ENCODE measurements at regions not wholly inside any gene's neighbourhood (a gene's known extent, or its start where the extent isn't known, plus 50 kb on each side); places are given as distances from the start of the nearest gene placed in this dataset.

GRCh38 chr4:180449395-180449956, 1793.7 kb upstream of the TENM3 start:
- peaks cover 0 to 2% (median 0%) of the 10 kb centered on the region in 7 donors for H3K9me3 Mint-ChIP-seq
- TF ChIP-seq, protein P1, sequence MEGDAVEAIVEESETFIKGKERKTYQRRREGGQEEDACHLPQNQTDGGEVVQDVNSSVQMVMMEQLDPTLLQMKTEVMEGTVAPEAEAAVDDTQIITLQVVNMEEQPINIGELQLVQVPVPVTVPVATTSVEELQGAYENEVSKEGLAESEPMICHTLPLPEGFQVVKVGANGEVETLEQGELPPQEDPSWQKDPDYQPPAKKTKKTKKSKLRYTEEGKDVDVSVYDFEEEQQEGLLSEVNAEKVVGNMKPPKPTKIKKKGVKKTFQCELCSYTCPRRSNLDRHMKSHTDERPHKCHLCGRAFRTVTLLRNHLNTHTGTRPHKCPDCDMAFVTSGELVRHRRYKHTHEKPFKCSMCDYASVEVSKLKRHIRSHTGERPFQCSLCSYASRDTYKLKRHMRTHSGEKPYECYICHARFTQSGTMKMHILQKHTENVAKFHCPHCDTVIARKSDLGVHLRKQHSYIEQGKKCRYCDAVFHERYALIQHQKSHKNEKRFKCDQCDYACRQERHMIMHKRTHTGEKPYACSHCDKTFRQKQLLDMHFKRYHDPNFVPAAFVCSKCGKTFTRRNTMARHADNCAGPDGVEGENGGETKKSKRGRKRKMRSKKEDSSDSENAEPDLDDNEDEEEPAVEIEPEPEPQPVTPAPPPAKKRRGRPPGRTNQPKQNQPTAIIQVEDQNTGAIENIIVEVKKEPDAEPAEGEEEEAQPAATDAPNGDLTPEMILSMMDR (IDR thresholded peaks at IDR 0.05), result no peak
- 67% methylated on average over 1 of the region's 6 CpGs for WGBS (ENCODE audit: insufficient coverage)

GRCh38 chr4:180455226-180455625, 1788.0 kb upstream of the TENM3 start:
- no peak overlapping the region for H3K4me3 ChIP-seq (replicated peaks in 1 of 3; ENCODE audit: low read depth in 2 of 3, low read length in 3 of 3)

More at GRCh38 chr4:180449395-180449956, 1793.7 kb upstream of the TENM3 start:
- Histone ChIP-seq H3K27ac (ENCODE audit: low read depth in 1 of 2, low read length in 2 of 2) (no peak overlapping the region), H3K4me2 (replicated peaks; ENCODE audit: extremely low read depth, low read length, poor library complexity, severe bottlenecking) (no peak overlapping the region), H3K4me1 (ENCODE audit: control insufficient read depth in 1 of 2, insufficient read depth in 2 of 2, low read length in 2 of 2) (no peaks in the 10 kb centered on the region), H3K79me2 (ENCODE audit: insufficient read depth, low read length) (no peaks in the 10 kb centered on the region), H4K20me1 (ENCODE audit: insufficient read depth, low read length) (no peaks in the 10 kb centered on the region), H3K9me3 (replicated peaks in 1 of 2; ENCODE audit: control insufficient read depth in 1 of 2, insufficient read depth in 1 of 2, low read length in 2 of 2) (no peaks in the 10 kb centered on the region), H3K4me3 (replicated peaks in 1 of 3; ENCODE audit: low read depth in 2 of 3, low read length in 3 of 3) (no peak overlapping the region), H3K27me3 (ENCODE audit: control insufficient read depth in 2 of 2, insufficient read depth in 2 of 2, low read length in 2 of 2) (no peaks in the 10 kb centered on the region), H3K36me3 (replicated peaks in 1 of 2; ENCODE audit: control insufficient read depth in 1 of 2, insufficient read depth in 2 of 2, low read length in 2 of 2) (no peaks in the 10 kb centered on the region), H3K9ac (ENCODE audit: insufficient read depth, low read length, poor library complexity, severe bottlenecking) (no peak overlapping the region), H2AFZ (ENCODE audit: insufficient read depth, low read depth, low read length, poor library complexity, severe bottlenecking) (no peak overlapping the region)
- Mint-ChIP-seq H3K36me3 (no peaks in the 10 kb centered on the region), H3K4me3 (no peak overlapping the region), H3K27ac (no peak overlapping the region), H3K27me3 (ENCODE audit: low read depth in 3 of 3) (peaks cover 0 to 2% (median 0%) of the 10 kb centered on the region in 3 donors), H3K4me1 (no peaks in the 10 kb centered on the region)
- DNase-seq, result no peak
- intact Hi-C loops (cut with micrococcal nuclease), result no loop called here

More at GRCh38 chr4:180455226-180455625, 1788.0 kb upstream of the TENM3 start:
- TF ChIP-seq, protein P1 (IDR thresholded peaks at IDR 0.05), result no peak
- Histone ChIP-seq H3K9me3 (replicated peaks in 1 of 2; ENCODE audit: control insufficient read depth in 1 of 2, insufficient read depth in 1 of 2, low read length in 2 of 2) (no peaks in the 10 kb centered on the region), H2AFZ (ENCODE audit: insufficient read depth, low read depth, low read length, poor library complexity, severe bottlenecking) (no peak overlapping the region), H3K27ac (ENCODE audit: low read depth in 1 of 2, low read length in 2 of 2) (no peak overlapping the region), H3K4me2 (replicated peaks; ENCODE audit: extremely low read depth, low read length, poor library complexity, severe bottlenecking) (no peak overlapping the region), H3K79me2 (ENCODE audit: insufficient read depth, low read length) (no peaks in the 10 kb centered on the region), H3K4me1 (ENCODE audit: control insufficient read depth in 1 of 2, insufficient read depth in 2 of 2, low read length in 2 of 2) (no peaks in the 10 kb centered on the region), H3K36me3 (replicated peaks in 1 of 2; ENCODE audit: control insufficient read depth in 1 of 2, insufficient read depth in 2 of 2, low read length in 2 of 2) (no peaks in the 10 kb centered on the region), H3K9ac (ENCODE audit: insufficient read depth, low read length, poor library complexity, severe bottlenecking) (no peak overlapping the region), H3K27me3 (ENCODE audit: control insufficient read depth in 2 of 2, insufficient read depth in 2 of 2, low read length in 2 of 2) (no peaks in the 10 kb centered on the region), H4K20me1 (ENCODE audit: insufficient read depth, low read length) (no peaks in the 10 kb centered on the region)
- Mint-ChIP-seq H3K27ac (no peak overlapping the region), H3K9me3 (peaks cover 0 to 3% (median 0%) of the 10 kb centered on the region in 7 donors), H3K36me3 (no peaks in the 10 kb centered on the region), H3K4me1 (no peaks in the 10 kb centered on the region), H3K4me3 (no peak overlapping the region), H3K27me3 (ENCODE audit: low read depth in 3 of 3) (no peaks in the 10 kb centered on the region)
- intact Hi-C loops (cut with micrococcal nuclease), result no loop called here
- WGBS (ENCODE audit: insufficient coverage), result 100% methylated on average over 1 of the region's 3 CpGs
- DNase-seq, result no peak

All from CD14-positive monocyte (primary cell).